GM19324 (cell line): ENCODE measurements at regions not wholly inside any gene's neighbourhood (a gene's known extent, or its start where the extent isn't known, plus 50 kb on each side); places are given as distances from the start of the nearest gene placed in this dataset.
A peak's percentile ranks its signal among the peaks of the same experiment; 100 is the strongest.

Experiments used
- ATAC-seq: cut with Tn5 transposase; IDR thresholded peaks from one replicate; pipeline ENCODE4 v1.9.1; 2021; ENCODE audit warnings: mild to moderate bottlenecking, moderate library complexity; ENCODE audit not compliant: unreplicated experiment, low FRiP score

DNA sequence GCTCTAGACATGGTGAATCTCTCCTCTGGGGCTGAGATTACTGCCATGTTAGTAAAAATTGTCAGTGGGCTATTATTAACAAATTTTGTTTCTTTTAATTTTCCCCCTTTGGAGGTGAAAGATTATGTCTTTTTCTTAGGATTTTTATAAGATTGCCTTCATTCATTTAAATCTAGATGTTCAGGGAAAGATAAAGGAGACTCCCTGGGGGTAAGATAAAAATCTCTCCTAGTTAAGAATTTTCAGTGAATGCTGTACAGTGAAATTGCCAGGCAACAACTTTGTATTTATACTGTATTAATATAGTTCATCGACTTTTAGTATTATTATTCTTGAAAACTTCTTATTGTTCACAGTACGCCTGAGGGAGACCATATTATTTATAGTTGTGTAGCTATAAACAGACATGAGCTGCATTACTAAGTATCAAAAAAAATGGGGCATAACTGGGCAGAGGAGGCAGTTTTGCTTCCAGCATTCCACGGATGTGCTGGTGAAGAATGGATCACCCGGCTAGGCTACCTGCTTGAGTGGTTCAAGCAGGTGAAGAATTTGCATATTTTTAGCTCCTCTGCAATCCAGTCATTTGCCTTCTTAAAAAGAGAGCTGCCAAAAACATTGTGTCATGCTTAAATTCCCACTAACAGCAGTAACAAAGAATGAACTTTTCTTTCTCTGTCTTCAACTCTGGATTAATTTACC lies 552.1 kb downstream of the DNAJB9 start:
- no peak for ATAC-seq

DNA sequence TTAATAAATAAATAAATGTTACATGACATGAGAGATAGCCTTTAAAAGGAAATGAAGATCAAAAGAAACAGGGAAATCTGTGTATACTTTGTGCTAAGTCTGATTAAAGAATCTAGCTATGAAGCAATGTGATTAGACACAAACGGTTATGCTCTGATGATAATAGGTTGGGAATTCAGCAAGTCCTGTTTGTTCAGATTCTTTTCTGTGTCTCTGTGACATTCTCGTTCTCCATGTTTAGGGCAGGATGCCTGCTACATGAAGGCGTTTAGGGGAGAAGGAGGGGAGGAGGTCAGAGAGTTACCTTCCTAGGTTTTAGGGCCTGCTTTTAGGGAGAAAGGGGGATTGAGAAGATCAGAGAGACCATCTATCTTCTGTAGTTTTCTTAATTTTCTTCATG lies 555.3 kb downstream of the DNAJB9 start:
- ATAC-seq = no peak

DNA sequence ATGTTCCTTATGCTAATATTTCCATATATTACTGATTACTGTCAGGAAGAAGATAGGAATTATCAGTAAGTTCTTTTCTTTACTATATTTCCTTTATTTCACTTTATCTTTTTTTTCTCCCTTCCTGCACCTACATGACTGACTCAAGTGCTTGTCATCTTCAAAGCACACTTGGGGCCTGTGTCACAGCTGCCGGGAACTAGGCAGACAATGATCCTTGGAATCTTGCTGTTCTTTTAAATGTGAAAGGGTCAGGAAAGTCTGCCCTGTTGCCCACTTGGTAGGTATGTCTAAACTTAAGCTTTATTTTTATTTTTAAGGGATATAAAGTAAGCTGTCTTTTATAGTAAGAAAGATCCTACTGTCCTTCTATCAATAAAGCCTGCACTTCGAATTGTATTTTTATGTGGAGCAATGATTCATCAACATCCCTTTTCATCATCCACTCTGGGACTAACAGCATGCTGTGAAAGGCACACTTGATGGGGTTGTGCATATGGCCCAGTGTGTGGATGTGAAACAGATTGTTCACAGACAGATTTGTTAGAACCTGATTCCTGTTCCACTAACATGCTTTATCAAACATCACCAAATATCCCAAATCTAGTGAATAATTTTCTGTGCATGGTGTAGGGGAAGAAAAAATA lies 556.9 kb downstream of the DNAJB9 start:
- ATAC-seq = no peak

DNA sequence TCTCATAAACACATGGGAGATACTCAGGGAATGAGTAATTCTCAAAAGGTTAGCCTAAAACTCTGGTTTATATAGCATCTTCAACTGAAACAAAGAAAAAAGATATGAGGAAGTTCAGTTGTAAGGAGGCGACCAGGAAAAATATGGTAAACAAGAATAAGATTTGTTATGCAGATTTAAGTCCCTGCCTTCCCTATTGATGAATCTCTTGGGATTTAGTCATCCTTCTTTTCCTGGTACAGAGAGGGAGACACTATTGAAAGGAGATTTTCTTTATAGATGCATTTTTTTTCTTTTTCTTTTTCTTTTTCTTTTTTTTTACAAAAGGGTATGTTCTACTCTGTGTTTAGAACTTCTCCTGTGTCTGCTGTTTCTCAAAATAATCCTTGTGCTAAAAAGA lies 557.5 kb downstream of the DNAJB9 start:
- no peak for ATAC-seq

DNA sequence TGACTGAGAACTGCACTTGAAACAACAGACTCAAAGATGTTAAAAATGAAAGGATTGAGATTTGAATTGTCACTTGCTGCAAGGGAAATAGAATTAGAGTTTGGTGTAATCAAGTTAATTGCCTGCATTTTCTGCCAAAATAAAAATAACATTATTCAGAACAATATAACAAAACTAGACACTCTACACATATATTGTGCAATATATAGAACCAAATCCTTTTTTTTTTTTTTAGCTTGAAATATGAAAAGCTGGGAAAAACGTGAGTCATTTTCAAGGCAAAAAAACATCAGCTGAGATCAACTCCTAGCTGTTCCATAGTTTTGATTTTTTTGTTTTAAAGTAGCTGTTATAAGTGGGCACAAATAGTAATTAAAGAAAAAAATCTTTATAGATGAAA lies 561.5 kb downstream of the DNAJB9 start:
- ATAC-seq = no peak

DNA sequence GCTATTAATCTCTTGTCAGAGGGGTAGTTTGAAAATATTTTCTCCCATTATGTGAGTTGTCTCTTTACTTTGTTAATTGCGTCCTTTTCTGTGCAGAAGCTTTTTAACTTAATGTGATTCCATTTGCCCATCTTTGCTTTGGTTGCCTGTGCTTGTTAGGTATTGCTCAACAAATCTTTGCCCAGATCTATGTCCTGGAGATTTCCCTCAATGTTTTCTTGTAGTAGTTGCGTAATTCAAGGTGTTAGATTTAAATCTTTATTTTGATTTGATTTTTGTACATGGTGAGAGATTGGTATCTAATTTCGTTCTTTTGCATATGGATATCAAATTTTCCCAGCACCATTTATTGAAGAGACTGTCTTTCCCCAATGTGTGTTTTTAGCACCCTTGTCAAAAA lies 567.2 kb downstream of the DNAJB9 start:
- no peak for ATAC-seq

DNA sequence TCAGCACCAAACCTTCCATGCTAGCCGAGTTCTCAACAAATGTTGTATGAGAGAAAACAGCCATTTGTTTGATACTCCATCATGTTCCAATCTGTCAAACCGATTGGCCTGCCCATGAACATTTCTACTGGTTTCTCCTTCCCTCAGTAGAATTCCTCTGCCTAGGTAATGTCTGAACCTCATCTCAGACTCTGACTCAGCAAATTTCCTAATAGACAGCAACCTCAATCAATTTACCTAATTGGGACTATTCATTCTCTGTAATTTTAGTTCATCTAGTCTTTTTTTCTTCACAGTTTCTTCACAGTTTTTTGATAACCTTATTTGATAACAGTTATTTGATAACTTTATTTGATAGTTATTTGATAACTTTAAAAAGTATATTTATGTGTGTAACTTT lies 585.1 kb downstream of the DNAJB9 start:
- ATAC-seq = no peak

DNA sequence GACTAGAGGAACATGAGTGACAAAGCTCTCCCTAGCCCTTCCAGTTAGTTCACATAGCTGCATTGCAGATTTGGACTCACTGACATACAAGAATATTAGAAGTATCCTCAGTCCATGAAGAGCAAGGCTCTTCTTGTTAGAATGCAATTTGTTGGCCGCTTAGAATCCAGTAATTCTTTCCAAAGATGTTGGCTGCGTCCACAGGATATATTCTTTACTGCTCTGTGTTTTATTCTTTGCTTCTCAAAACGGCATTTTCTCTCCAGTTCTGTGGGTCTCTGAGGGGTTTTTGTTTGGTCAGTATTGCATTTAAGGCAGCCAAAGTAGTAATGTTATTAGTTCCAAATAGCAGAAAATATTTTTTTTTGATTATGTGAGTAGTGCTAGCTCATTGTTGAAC lies 588.6 kb downstream of the DNAJB9 start:
- ATAC-seq = no peak

DNA sequence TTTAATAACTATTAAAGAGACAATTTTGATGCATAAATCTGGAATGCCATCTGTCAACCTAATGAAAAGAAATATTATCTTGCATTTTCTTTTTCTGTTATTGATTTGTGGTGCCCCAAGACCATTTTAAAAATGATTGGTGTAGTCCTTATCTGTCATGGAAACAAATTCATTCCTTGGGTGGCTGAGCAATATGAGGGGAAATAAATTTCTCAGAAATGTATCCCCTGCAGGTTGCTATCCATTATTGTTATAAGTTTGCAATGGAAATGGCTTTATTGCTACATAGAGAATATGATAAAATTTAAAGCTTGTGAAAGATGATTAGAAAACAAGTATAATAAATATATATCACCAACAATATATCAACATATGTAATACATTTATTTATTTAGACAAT lies 607.0 kb downstream of the DNAJB9 start:
- no peak for ATAC-seq

DNA sequence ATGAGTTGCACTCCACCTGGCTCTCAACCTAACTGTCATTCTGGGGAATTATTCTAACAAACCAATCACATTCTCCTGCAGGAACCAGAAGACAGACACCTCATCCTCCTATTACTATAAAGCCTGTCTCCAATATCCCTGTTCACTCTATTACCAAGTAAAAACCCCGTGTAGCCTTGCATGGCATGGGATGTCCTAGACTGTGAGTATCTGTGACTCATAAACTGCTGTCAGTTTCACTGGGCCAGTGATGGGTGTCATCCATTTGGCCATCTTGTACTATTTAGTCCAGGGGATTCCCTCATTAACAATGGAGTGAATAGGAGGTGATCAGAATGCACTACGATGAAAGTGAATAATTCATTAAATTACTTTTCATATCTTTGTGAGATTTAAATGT lies 608.7 kb downstream of the DNAJB9 start:
- no peak for ATAC-seq

DNA sequence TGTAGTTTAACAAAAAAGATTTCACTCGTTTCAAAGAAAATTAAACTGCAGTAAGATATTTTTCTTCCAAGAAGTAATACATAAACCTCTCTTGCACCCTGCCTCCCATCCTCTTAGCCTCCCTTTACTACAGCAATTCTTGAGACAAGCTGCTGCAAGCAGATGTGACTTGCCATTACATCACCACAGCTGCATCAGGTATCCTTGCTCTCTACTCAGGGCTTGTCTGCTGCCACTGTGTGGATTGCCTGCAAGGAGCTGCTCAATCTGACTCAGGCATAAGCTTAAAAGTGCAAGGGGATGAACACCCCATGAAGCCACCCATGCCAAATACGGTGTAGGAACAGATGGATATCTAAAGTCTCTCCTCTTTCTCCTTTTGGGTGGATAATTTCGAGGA lies 609.9 kb downstream of the DNAJB9 start:
- ATAC-seq = no peak

DNA sequence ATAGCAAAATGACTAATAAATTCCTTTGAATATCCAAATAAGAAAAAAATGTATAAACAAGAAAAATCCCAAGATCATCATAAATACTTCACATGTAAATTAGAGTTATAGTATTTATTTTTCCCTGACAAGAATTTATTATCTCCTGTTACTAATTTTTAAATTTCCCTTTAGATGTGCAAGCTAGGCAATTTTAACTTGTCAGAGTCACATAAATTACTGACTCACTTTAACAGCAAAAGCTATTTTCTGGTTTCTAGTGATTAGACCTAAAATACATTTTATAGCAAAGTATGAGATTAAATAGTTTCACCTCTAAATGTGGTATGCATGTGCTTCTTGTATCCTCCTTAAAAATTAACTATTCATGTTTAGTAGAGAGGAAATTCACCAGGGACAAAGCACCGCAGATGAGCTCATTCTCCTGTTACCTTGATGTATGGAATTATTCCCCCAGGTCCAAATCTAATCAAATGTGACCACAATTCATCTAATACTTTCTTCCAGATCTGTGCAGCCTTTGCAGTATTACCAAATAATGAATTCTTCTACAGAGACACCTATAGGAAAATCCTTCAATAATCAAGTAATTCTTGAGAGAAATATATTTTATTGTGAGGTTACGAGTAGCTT lies 621.2 kb downstream of the DNAJB9 start:
- ATAC-seq = no peak

DNA sequence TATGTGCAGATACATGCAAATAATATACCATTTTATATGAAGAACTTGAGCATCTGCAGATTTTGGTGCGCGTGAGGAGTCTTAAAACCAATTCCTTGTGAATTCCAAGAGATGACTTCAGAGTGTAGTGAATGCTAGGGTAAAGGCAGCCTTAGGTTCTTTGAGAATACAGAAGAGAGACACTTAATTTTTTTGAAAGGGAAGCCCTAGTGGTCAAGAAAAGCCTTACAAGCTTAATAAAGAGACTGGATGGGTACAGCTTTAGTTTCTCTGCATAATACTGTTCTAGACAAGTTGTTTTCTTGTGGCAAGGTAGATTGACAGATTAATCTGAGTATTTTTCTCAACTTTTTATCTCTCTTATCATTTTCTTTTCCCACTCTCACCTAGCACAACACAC lies 636.5 kb downstream of the DNAJB9 start:
- no peak for ATAC-seq

DNA sequence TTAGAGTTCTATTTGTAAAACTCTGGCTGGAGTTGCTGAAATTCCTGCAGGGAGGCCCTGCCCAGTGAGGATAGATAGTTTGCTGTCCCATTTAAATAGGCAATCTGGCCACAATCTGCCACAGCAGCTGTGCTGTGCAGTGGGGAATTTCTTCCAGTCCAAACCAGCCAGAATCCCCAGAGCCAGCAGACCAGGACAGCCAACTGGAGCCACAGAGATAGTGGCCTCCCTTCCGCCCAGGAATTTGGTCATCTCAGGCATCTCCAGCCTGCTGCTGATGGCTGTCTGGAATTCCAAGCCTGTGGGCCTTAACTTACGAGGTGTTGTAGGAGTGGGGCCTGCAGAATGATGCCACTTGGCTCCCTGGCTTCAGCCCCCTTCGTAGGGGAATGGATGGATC lies 643.4 kb downstream of the DNAJB9 start:
- no peak for ATAC-seq

DNA sequence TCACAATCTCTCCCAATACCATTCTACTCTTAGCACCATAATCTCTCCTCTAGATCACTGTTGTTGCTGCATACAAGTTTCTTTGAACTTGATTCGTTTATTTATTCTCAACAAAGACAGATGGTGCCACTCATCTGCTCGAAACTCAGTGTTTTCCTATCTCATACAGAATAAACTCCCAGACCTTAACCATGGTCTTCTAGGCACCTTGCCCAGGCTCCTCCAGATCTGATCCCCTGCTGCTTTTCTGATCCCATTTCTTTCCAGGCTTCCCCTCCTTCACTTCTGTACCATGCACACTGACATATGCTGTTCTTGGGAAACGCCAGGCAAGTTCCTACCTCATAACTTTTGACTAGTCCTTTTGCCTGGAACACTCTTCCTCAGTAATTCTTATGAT lies 645.7 kb downstream of the DNAJB9 start:
- no peak for ATAC-seq

DNA sequence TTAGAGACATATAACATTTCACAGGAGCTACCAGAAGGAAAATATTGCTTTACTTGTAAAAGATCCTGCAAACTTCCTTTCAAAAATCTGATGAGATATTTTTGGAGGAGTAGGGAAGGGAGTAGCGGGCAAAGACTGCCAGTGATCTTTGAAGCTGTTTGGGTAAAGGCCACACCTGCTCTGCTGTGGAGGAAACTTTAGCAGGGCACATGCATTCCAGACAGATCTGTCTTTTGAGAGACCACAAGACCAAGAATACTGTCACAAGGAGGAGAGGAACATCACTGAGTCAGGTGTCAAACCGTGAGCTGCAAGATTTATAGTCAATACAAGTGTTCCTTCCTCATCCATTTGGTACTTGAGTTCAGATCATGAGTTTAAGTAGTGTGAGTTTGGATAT lies 654.4 kb downstream of the DNAJB9 start:
- ATAC-seq = no peak

DNA sequence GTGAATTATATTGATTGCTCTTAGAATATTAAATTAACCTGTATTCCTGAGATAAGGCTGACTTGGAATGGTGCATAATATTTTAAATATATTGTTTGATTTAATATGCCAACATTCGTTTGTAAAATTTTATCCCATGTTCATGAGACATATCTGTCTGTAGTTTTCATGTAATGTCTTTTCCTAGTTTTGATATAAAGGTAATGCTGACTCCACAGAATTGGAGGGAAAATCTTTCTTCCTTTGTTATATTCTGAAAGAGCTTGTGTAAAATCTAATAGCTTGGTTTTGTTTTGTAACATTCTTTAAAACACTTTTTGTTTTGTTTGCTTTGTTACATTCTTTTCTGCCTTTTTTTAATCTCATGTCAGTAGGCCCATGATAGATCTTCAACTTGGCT lies 657.0 kb downstream of the DNAJB9 start:
- no peak for ATAC-seq

DNA sequence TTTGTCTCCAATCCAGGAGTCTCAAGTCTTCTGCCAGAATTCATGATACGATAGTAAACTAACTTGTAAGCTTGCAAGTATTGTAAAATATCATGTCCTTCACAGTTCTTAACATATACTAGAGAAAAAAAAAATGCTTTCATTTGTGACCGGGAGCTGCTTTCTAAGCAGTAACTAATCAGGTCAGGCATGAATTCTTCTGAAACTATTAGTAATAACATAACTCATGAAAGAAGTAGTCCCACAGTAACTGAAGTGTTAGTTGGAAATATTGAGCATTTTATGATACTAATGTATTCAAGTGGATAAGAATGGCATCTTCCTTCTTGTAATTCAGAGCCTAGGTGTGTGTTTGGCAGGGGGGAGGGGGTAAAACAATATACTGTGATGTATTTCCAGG lies 665.6 kb downstream of the DNAJB9 start:
- ATAC-seq = no peak

DNA sequence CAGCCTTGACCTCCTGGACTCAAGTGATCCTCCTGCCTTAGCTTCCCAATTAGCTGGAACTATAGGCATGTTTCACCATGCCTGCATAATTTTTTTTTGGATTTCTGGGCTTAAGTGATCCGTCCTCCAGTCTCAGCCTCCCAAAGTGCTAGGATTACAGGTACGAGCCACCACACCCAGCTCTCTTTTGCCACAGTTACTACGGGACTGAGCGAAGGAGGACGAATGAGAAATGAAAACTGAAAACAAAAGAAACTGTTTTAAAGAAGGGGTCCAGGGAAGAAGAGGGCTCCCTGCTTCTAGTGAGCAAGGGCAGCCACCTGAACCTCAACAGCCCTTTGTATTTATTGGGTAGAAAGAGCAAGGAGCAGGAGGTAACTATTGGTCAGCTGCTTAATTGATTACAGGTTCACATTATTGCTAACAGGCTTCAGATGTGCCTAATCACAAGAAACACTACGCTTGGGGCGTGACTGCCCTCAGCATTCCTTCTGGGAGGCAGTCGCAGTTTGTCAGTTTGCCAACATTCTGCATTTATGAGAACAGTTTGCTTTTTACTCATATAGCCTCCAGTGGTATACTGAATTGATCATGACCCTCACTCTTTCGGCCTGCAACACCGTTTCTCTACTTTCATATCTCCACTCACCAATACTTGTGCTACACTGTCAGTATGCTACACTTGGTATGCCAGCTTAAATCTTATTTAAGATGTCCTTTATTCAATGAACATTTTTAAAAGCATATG lies 676.8 kb downstream of the DNAJB9 start:
- ATAC-seq = no peak

DNA sequence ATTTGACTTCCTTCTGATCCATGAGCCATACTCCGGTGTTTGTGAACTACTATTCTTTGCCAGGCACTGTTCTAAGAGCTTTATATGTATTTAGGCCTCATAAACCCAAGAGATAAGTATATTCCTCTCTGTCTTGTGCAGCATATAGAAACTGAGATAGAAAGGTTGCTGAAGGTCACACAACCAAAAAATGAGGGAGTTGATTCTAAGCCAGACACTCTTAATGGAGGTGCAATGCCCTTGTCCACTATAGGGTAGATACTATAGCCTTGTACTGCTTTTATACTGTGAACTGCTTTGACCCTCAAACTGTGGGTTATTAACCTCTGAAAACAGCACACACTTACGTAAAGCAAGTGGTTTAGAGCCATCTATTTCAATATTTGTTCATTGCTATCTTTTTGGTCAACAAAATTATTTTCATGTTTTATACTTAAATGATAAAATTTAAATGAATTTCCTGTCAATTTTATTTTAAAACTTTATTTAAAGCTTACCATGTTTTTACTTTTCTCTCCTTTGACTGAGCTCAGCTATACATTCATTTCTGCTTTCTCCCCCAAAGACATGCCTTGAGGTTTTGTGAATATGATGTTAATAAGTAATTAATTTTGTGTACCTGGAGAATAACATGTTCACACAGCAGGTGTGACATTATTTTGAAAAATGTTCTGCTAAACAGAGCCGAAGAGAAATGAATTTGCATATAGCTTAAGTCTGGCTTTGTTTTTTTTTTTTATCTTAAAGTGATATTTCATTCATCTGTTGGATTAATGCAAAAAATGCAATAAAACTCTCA lies 687.3 kb downstream of the DNAJB9 start:
- ATAC-seq = no peak

DNA sequence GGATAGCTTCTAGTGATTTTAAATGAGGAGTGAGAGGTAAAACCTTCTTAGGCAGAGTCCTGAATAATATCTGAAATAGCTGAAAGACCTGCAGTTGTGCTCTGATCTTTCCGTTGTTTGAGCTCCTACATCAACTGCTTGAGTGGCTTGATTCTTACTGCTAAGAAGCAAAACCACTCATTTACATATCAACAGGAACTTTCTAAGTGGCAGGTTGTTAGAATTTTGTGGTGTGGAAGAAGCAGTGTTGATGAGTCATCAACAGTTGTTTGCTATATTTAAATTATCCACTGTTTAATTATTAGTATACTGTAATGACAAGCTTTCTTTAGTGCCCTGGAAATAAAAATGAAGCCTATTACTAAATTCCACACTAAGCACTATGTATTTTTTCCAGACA lies 689.5 kb downstream of the DNAJB9 start:
- peak; percentile 77 for ATAC-seq
